HepG2 (cell line): ENCODE measurements at regions not wholly inside any gene's neighbourhood (a gene's known extent, or its start where the extent isn't known, plus 50 kb on each side); places are given as distances from the start of the nearest gene placed in this dataset.

Source experiments
- ATAC-seq: fragments of 200-7000 bp; cut with Tn5 transposase; 3 replicates; pipeline ENCODE4 v1.9.1; 2020; ENCODE audit warnings: mild to moderate bottlenecking, moderate library complexity
- BruUV-seq: library from RNA; stranded (reverse); fragments of 400-500 nt; replicated peaks from 2 replicates; lab custom pipeline; 2021; lab: Mats Ljungman, UMichigan
- CTCF ChIA-PET: fragments of 300-600 bp; formaldehyde crosslinking; extraction: SDS; loops from one replicate; lab custom pipeline; 2021; ENCODE audit warnings: low total read pairs, inconsistent platforms, low intra/inter-chr PET ratio; lab: Yijun Ruan, JAX
- POLR2A ChIA-PET: fragments of 350-600 bp; sonication (Branson Sonifier 250); formaldehyde crosslinking; loops from one replicate; lab custom pipeline; 2020; ENCODE audit warnings: antibody characterized with exemption, inconsistent platforms; lab: Yijun Ruan, JAX
- DNase-seq: peaks from one replicate; pipeline ENCODE4 v3.0.0-alpha.2; 2015; ENCODE audit warnings: low spot score
- FAIRE-seq: peaks from 3 replicates; lab custom pipeline; 2011; peaks lifted over from hg19 to GRCh38; lab: Jason Lieb, UNC
- H2AFZ ChIP-seq: one replicate; pipeline ENCODE4 v1.6.1; 2011; ENCODE audit warnings: low read length, inconsistent platforms
- H3K27ac ChIP-seq: fragments of 300-600 bp; 3 replicates; pipeline ENCODE4 v1.8.0; 2011; ENCODE audit warnings: mixed run types, mild to moderate bottlenecking, mixed read lengths, low read length, inconsistent platforms; ENCODE audit not compliant: insufficient read depth; ENCODE audit errors: extremely low read length
- H3K27me3 ChIP-seq, 2 experiments: fragments of 200-600 bp in 1 of 2; 2 replicates in 1 of 2; 3 replicates in 1 of 2; pipeline versions ENCODE4 v1.6.0 to v1.8.0; 2011; ENCODE audit warnings: low read length in 2 of 2, mild to moderate bottlenecking in 2 of 2, moderate library complexity in 2 of 2, inconsistent platforms in 1 of 2; ENCODE audit not compliant: insufficient read depth in 2 of 2, control insufficient read depth in 1 of 2
- H3K36me3 ChIP-seq, 2 experiments: fragments of 200-600 bp in 1 of 2; replicated peaks in 1 of 2; 2 replicates in 1 of 2; 3 replicates in 1 of 2; pipeline versions ENCODE4 v1.5.1 to v1.8.0; 2011; ENCODE audit warnings: low read length in 2 of 2, inconsistent platforms in 1 of 2; ENCODE audit not compliant: insufficient read depth in 2 of 2, control insufficient read depth in 1 of 2
- H3K4me1 ChIP-seq: 2 replicates; pipeline ENCODE4 v1.5.1; 2012; ENCODE audit warnings: low read length, inconsistent platforms; ENCODE audit not compliant: insufficient read depth
- H3K4me2 ChIP-seq: 2 replicates; pipeline ENCODE4 v1.6.0; 2011; ENCODE audit warnings: low read depth, low read length, inconsistent platforms
- H3K4me3 ChIP-seq, 3 experiments: fragments of 200-600 bp in 1 of 3; sonication (generic), shearing (Covaris generic) in 1 of 3; replicated peaks in 1 of 3; 2 replicates each; pipeline ENCODE4 v1.5.1; 2011 to 2016; ENCODE audit warnings: low read length in 3 of 3, inconsistent platforms in 2 of 3, low read depth in 2 of 3, mild to moderate bottlenecking in 2 of 3, control low read depth in 1 of 3, mixed read lengths in 1 of 3; ENCODE audit not compliant: insufficient read depth in 1 of 3
- H3K79me2 ChIP-seq: one replicate; pipeline ENCODE4 v1.6.1; 2011; ENCODE audit warnings: low read length, inconsistent platforms; ENCODE audit not compliant: insufficient read depth
- H3K9ac ChIP-seq: 2 replicates; pipeline ENCODE4 v1.6.0; 2011; ENCODE audit warnings: mild to moderate bottlenecking, low read depth, low read length, inconsistent platforms; ENCODE audit not compliant: insufficient read depth
- H3K9me3 ChIP-seq: 2 replicates; pipeline ENCODE4 v1.5.1; 2012; ENCODE audit warnings: mild to moderate bottlenecking, low read length
- H4K20me1 ChIP-seq: 2 replicates; pipeline ENCODE4 v1.6.0; 2011; ENCODE audit warnings: inconsistent platforms, mild to moderate bottlenecking, low read length, moderate library complexity; ENCODE audit not compliant: insufficient read depth
- CEBPB ChIP-seq: IDR thresholded peaks from 2 replicates; pipeline ENCODE4 v1.6.1; 2011; ENCODE audit warnings: low read depth, low read length, improper control_type of control experiment, borderline replicate concordance
- ELF3 ChIP-seq: IDR thresholded peaks from 2 replicates; pipeline ENCODE4 v1.6.1; 2016; ENCODE audit warnings: missing genetic modification reagents, missing compliant biosample characterization
- IKZF4 ChIP-seq: sonication (generic); formaldehyde crosslinking; IDR thresholded peaks from 2 replicates; pipeline ENCODE4 v1.5.1; 2020; ENCODE audit warnings: borderline replicate concordance, mild to moderate bottlenecking, low read depth, missing genetic modification reagents; ENCODE audit errors: not compliant biosample characterization
- KIAA2018 ChIP-seq: sonication (generic); formaldehyde crosslinking; IDR thresholded peaks from 2 replicates; pipeline ENCODE4 v1.5.0; 2020; ENCODE audit warnings: mild to moderate bottlenecking, missing genetic modification reagents, borderline replicate concordance
- MBD4 ChIP-seq: IDR thresholded peaks from 2 replicates; pipeline ENCODE4 v1.6.1; 2012; ENCODE audit warnings: low read length, inconsistent platforms, borderline replicate concordance
- NFAT5 ChIP-seq: sonication (generic); formaldehyde crosslinking; IDR thresholded peaks from 2 replicates; pipeline ENCODE4 v1.4.0; 2020; ENCODE audit warnings: missing genetic modification reagents
- REL ChIP-seq: sonication (generic); formaldehyde crosslinking; conservative IDR thresholded peaks from 2 replicates; pipeline ENCODE4 v1.8.0; 2022; ENCODE audit warnings: mild to moderate bottlenecking, missing genetic modification reagents, moderate library complexity
- SMARCE1 ChIP-seq: fragments of 450-650 bp; IDR thresholded peaks from 2 replicates; pipeline ENCODE4 v1.6.1; 2017; ENCODE audit warnings: borderline replicate concordance
- YY1 ChIP-seq: IDR thresholded peaks from 2 replicates; pipeline ENCODE4 v1.6.1; 2011; ENCODE audit warnings: low read length, low read depth, moderate library complexity, mild to moderate bottlenecking; ENCODE audit not compliant: insufficient read depth, insufficient replicate concordance
- ZNF225 ChIP-seq: sonication (generic); formaldehyde crosslinking; IDR thresholded peaks from 2 replicates; pipeline ENCODE4 v1.4.0; 2020; ENCODE audit warnings: mild to moderate bottlenecking, missing genetic modification reagents
- ZNF850 ChIP-seq: sonication (generic); formaldehyde crosslinking; conservative IDR thresholded peaks from 2 replicates; pipeline ENCODE4 v1.9.0; 2021; ENCODE audit warnings: mild to moderate bottlenecking, missing genetic modification reagents
- WGBS: methylation state at CpG from one replicate; pipeline ENCODE4 v1.1.6; 2017; ENCODE audit warnings: low lambda C conversion rate; 5-methylcytosine and 5-hydroxymethylcytosine counted together
- in situ Hi-C: cut with HindIII; loops from 2 replicates; pipeline ENCODE4 v1.10.0; 2017; ENCODE audit warnings: low pct_unique_long_range_greater_than_20kb; ENCODE audit not compliant: extremely low pct_ligation_motif_present
- intact Hi-C: fragments of 100-400 bp; cut with micrococcal nuclease; formaldehyde crosslinking; loops from one replicate; pipeline ENCODE4 v1.10.0; 2022; ENCODE audit not compliant: unreplicated experiment

GRCh38 chr7:68070992-68071391 is 1074.4 kb downstream of the TYW1 start:
- Histone ChIP-seq H3K36me3 (no peaks in the 10 kb centered on the region), H3K4me1 (no peaks in the 10 kb centered on the region), H3K27ac (no peak overlapping the region), H3K27me3 (no peaks in the 10 kb centered on the region), H3K4me3 (no peak overlapping the region), H3K9ac (no peak overlapping the region), H2AFZ (no peak overlapping the region), H3K9me3 (no peaks in the 10 kb centered on the region), H4K20me1 (no peaks in the 10 kb centered on the region), H3K79me2 (no peaks in the 10 kb centered on the region), H3K4me2 (no peak overlapping the region)
- 39% methylated on average over 4 of the region's 5 CpGs for WGBS
- ChIA-PET POLR2A (no interaction called here), CTCF (no interaction called here)
- no peak for ATAC-seq
- no peak for DNase-seq
- no TSS peak for BruUV-seq
- in situ Hi-C loops: no loop called here
- no peak for FAIRE-seq
- intact Hi-C loops: no loop called here
- no peak for TF ChIP-seq ELF3 (CRISPR knock-in tag)
- TF ChIP-seq REL (CRISPR knock-in tag): no peak
- no peak for TF ChIP-seq NFAT5
- no peak for TF ChIP-seq KIAA2018
- no peak for TF ChIP-seq IKZF4 (CRISPR knock-in tag)
- TF ChIP-seq ZNF850 (CRISPR knock-in tag): no peak
- TF ChIP-seq CEBPB: no peak
- TF ChIP-seq SMARCE1: no peak
- no peak for TF ChIP-seq YY1
- no peak for TF ChIP-seq ZNF225 (CRISPR knock-in tag)
- no peak for TF ChIP-seq MBD4
